ENCODE measurements at regions not wholly inside any gene's neighbourhood (a gene's known extent, or its start where the extent isn't known, plus 50 kb on each side); places are given as distances from the start of the nearest gene placed in this dataset.
A peak's percentile ranks its signal among the peaks of the same experiment; 100 is the strongest.

- no peak for DNase-seq
Observed at GRCh38 chr12:75900226-75900625, 131.3 kb downstream of the PHLDA1 start.

- no peak for DNase-seq
Observed at GRCh38 chr12:75894965-75895754, 136.4 kb downstream of the PHLDA1 start.

- DNase-seq: no peak
Observed at GRCh38 chr12:75893765-75894164, 137.8 kb downstream of the PHLDA1 start.

GRCh38 chr12:75892731-75893408 lies 138.7 kb downstream of the PHLDA1 start:
- no peak for DNase-seq

GRCh38 chr12:75891072-75891471 lies 140.5 kb downstream of the PHLDA1 start:
- DNase-seq: no peak

GRCh38 chr12:75890660-75891059 lies 140.9 kb downstream of the PHLDA1 start:
- DNase-seq: no peak

GRCh38 chr12:75890141-75890540 lies 141.4 kb downstream of the PHLDA1 start:
- no peak for DNase-seq

- DNase-seq: no peak
Observed at GRCh38 chr12:75888874-75889613, 142.5 kb downstream of the PHLDA1 start.

- no peak for DNase-seq
Observed at GRCh38 chr12:75888399-75888798, 143.2 kb downstream of the PHLDA1 start.

GRCh38 chr12:75887979-75888378 lies 143.6 kb downstream of the PHLDA1 start:
- no peak for DNase-seq

GRCh38 chr12:75884465-75884985 lies 147.1 kb downstream of the PHLDA1 start:
- DNase-seq: no peak

GRCh38 chr12:75883241-75883640 lies 148.3 kb downstream of the PHLDA1 start:
- DNase-seq: no peak

GRCh38 chr12:75882421-75882820 lies 149.2 kb downstream of the PHLDA1 start:
- DNase-seq: no peak

- DNase-seq: no peak
Observed at GRCh38 chr12:75881920-75882319, 149.7 kb downstream of the PHLDA1 start.

GRCh38 chr12:75877763-75878621 lies 153.6 kb downstream of the PHLDA1 start:
- DNase-seq: no peak

GRCh38 chr12:75876832-75877762 lies 154.5 kb downstream of the PHLDA1 start:
- no peak for DNase-seq

- DNase-seq: no peak
Observed at GRCh38 chr12:75874441-75874840, 157.1 kb downstream of the PHLDA1 start.

- no peak for DNase-seq
Observed at GRCh38 chr12:75872762-75873161, 158.8 kb downstream of the PHLDA1 start.

- no peak for DNase-seq
Observed at GRCh38 chr12:75870878-75871277, 160.7 kb downstream of the PHLDA1 start.

- DNase-seq: peak; percentile 35
Observed at GRCh38 chr12:75868501-75868900, 163.1 kb downstream of the PHLDA1 start.

- DNase-seq: no peak
Observed at GRCh38 chr12:75865315-75865714, 166.3 kb downstream of the PHLDA1 start.
